ENCODE measurements at regions not wholly inside any gene's neighbourhood (a gene's known extent, or its start where the extent isn't known, plus 50 kb on each side); places are given as distances from the start of the nearest gene placed in this dataset.

DNA sequence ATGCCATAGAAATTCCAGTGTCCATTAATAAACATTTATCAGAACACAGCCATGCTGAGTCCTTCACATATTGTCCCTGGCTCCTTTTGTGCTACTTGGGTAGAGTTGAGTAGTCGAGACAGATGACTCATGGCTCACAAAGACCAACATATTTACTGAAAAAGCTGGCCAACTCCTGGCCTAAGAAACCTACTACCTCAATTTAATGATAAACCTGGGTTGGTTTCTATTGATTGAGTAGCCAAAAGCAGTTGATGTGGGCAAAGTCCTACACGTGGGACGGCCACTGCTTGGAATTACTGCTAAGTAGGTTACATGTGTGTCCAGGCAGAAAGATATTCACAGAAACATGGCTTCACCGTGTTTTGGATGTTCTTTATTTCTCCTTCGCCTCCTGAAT is 402.2 kb downstream of the NR2F2 start:
- DNase-seq (ENCODE audit: low read depth) = no peak

DNA sequence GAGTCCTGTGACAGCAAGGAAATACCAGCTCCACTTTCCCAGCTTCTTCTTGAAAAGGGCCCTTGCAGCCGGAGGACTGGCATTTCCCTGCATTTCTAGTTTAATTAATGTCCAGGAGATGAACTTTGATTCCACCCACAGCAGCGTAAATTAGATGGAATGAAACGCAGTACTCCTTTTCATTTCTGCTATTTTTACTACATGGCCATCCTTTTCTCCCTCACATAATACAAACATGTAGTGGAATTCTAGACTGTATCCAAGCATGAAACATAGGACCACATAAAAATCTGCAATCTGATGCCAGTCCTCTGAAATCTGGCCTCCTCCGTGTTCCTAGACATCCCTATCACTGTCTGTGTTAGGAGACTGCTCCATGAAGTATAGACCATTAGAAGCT is 403.2 kb downstream of the NR2F2 start:
- no peak for DNase-seq (ENCODE audit: low read depth)

DNA sequence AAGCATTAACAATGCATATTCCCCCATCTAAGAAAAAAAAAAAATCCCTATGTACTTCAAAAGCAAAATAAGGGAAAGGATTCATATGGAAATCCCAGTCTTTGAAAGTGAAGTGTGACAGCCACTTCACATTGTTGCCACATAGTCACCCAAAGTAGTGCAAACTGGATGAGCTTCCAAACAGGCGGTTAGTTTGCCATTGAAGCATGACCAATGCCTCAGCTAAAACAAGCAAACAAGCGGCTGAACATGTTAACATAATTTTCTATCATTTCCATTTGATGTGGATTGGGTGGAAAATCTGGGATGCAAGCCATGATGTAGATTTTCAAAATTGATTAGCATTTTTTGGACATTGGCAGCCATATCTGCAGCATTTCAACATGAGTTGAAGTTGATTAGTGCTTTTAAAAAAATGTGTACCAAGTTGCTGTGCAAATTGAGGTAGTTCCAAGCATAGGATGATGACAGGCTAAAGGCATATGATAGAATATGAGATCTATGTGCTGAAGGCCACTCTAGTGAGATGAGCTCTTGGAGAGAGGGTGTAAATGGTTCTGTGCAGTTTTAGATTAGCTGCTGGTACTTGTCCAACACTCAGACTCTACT is 405.2 kb downstream of the NR2F2 start:
- no peak for DNase-seq (ENCODE audit: low read depth)

DNA sequence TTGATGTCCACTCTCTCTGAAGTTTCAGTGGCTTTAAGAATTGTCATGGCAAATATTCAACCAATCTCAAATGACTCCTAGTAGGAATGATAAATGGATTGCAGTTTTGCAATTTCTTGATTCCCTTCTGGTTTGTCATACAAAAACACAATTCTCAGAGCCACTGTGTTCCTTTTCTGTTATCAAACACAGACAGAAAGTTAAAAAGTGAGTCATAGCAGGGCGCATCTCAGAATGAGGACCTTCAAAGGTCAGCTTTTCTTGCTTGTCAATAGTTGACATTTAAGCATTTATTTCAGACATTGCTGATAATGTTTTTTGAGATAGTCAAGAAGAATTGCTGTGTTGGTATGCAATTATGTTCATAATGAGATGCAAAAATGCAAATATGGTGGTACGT is 405.9 kb downstream of the NR2F2 start:
- no peak for DNase-seq (ENCODE audit: low read depth)

DNA sequence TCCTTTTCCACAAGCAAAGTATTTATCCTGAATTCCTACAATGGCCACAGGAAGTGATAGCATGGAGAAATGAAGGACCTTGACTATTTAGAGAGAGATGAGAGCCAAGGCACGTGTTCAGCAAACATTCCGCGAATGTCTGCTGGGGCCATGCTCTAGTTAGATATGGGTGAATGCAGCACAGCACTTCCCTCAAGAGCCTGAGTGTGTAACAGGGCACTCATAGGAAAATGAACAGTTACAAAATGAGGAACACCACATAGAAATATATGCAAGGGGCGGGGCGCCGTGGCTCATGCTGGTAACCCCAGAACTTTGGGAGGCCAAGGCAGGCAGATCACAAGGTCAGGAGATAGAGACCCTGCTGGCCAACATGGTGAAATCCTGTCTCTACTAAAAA is 406.9 kb downstream of the NR2F2 start:
- no peak for DNase-seq (ENCODE audit: low read depth)

DNA sequence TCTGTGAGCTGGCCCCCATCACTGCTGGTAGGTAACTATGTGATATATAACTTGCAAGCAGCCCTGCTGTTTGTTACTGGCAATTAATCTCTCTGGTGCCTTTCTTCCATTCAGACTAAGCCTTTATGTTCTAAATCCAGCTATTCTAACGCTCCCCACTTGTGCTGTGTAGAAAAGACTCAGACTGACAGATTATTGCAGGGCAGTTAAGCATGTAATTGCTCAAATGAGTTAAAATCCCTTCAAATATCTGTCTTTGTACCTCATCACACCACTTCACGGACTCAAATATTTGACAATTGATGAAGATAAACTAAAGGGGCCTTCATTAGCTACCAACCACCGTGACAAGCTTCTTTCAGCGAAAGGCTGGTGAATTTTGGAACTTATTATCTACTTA is 416.2 kb downstream of the NR2F2 start:
- DNase-seq (ENCODE audit: low read depth) = no peak

DNA sequence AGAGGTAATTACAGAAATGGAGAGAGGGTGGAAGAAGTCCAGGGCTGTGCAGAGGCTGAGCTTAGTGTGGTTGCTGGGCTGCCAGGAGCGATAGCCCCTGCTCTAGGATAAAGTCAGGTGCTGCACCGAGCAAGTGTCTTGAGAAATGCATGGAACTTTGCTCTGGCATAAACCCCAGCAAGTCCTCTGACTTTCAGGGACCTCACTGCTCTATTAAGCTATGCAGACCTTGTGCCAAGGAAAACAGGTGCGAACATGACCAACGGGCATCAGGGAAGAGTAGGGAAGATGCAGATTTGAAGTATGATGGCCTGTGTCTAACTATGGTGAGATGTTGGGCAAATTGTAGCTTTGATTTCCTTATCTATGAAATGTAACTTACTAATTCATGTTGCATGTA is 416.8 kb downstream of the NR2F2 start:
- no peak for DNase-seq (ENCODE audit: low read depth)

DNA sequence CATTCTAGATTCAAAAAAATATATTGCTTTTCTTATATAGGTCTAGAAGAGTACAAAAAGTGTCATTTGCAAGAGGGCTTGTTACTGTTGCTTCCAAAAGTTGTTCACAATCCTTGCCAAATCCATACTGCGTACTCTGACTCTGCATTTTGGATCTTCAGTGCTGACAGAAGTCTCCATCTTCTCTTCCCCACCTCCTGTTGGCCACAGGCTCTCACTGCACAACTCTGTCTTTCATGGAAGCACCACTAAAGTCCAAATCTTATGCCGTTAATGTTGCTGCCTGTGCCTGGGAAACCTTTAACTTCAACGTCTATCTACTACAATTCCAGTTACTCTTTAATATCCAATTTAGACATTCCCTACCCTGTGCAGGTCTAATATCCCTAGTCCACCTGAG is 419.9 kb downstream of the NR2F2 start:
- DNase-seq (ENCODE audit: low read depth) = no peak

DNA sequence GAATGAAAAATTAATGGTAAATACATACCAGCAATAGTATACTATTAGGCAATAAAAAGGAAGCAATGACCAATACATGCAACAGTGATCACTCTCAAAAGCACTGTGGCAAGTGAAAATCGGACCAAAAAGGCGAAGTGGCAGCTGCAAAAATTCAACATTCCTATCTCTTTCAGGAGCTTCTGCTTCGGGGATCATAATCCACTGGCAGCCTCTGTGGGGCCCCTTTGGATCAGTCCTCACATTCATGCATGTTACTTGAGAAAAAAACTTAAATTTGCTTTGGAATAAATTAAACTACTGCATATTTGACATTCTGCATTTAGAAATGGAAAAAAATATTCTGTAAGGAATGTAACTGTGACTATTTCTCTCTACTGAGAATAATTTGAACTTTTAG is 425.6 kb downstream of the NR2F2 start:
- no peak for DNase-seq (ENCODE audit: low read depth)

DNA sequence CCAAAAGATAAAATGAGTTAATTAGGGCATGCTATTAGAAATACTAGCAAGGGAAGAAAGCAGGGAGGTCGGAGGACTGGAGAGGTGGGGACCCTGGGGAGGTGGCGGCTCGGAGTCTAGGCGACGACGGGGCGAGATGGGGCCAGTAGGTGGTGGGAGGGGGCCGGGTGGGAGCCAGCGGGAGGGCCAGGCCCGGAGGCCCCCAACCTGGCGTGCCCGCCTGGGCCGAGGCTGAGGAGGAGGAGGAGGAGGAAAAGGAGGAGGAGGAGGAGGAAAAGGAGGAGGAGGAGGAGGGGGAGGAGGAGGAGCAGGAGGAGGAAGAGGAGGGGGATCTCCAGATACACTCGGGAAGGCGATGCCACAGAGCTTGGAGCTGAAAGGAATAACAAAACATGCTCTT is 426.2 kb downstream of the NR2F2 start:
- no peak for DNase-seq (ENCODE audit: low read depth)

DNA sequence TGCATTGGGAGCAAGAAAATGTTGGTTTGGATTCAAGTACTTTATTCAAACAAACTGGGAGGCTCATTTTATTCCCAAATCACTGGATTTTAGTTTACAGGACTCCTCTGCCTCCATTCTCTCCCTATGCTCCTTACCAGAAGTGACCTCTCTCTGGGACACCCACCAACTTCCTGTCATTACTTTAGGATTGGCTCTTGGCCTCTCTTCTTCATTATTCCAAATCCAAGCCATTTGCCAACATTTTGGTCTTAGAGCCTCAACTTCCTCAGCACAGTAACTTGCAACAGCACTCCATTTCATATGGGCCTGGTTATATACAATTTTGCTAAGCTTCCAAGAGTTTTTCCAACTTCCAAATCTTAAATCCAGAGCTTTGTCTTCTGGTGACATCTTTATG is 432.1 kb downstream of the NR2F2 start:
- no peak for DNase-seq (ENCODE audit: low read depth)

DNA sequence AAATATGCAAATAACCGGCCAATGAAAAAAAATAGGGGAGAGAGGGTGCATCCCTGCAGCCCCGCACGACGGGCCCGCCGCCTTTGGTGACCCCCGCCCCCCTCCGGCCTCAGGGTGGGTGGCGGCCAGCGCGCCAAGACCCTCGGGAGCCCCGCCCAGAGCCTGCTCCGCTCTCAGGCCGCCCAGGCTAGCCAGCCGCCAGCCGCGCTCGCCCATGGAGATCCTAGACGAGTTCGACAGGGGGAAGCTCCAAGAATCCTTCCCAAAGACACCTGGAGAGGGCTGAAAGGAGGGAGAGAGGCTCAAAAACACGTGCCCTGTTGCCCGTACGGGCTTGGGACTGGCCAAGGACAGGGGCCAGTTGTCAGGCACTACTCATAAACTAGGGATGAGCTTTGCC is 434.0 kb downstream of the NR2F2 start:
- no peak for DNase-seq (ENCODE audit: low read depth)

DNA sequence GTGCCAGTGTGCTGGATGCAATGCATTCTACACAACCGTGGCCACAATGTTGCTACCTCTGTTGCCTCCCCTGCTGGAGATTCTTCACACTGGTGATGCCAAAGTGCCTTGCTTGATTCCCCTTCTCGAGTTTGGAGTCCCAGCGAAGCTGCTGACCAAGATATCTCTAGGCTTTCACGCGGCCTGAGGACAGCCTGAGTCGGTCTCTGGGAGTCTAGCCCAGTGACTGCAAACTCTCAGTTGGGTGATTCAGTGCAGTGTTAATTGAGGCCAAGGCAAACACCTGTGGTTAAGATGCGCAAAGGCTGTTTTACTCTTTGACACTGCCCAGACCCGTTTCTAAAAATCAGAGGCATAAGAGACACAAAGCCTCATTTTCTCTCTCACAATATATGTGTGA is 434.4 kb downstream of the NR2F2 start:
- no peak for DNase-seq (ENCODE audit: low read depth)

DNA sequence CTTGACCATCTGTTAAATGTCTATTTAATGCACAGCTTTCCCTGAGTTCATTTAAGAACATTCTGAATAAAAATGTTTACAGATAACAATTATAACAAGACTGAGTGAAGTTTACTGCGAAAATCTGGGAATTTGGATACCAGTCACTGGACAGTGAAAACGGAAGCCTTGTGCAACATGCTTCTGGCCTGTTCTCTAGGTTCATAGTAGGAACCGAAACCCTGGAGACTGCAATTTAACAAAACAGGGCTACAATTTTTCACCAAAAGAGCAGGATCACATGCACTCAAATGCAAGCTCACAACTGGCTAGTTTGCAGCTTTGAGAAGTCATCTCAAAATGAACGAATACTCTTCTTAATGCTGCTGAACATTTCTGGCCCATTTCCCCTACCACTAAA is 435.9 kb downstream of the NR2F2 start:
- no peak for DNase-seq (ENCODE audit: low read depth)

DNA sequence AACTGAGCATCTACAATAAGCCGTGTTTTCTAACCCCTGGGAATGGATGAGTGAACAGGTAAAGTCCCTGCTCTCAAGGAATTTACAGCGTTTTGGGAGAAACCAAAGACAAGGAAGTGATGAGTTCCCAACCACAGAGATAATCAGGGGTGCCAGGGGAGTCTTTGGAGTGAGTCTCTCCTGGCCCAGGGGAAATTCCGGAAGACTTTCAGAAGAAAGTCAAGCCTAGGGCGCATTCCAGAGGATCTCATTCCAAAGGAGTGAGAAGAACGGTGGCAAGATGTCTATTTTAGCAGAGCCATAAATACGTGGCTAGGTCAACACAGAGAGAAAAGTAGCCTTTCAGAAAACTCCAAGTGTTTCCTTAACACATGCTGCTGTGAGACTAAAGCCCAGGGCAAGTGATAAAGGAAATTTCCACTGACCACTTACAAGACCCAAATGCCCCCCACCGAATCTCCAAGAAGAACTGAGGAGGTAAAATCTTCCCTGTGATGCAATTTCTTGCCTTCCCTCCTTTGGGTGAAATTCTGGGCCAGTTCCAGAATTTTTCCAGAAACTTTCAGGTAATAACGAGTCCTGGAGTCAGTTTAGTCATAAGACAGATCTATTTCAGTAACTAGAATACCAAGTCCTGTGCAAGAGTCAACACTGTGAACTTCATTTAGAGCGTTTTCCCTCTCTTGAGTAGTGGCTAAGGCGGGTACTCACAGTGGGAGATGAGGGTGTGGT is 437.4 kb downstream of the NR2F2 start:
- DNase-seq (ENCODE audit: low read depth) = no peak

DNA sequence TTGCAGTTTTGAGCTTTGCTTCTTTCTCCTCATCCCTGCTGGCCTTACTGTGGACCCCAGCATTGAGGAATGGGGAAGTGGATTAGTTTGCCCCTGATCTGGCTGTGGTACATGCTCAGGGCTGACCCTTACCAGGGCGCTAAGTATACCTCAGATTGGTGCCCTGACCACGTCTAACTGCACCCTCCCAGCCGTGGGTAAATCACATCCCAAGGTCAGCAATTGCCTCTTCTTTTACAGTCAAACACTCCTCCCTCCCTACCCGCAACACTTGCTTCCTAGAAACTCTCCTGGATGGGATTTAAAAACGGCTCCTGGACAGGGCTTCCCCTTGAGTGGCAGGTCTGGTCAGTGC is 437.9 kb downstream of the NR2F2 start:
- DNase-seq (ENCODE audit: low read depth) = no peak

DNA sequence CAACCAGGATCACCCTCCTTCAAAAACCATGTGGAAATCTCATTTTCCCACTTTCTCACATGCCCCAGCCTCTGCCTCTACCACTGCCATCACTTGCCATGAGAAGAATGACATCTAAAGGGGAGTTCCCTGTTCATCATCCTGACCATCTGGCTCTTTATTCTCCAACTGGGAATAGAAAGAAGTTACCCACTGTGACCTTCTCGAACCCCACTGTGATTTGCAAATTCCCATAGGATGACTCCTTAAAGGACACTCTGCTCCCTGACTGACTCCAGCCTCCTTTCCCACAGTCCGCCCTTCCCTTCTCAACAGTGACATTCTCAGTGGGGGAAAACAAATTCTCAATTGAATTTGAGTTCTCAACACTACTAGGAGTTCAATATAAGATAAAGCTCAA is 440.5 kb downstream of the NR2F2 start:
- DNase-seq (ENCODE audit: low read depth) = no peak

DNA sequence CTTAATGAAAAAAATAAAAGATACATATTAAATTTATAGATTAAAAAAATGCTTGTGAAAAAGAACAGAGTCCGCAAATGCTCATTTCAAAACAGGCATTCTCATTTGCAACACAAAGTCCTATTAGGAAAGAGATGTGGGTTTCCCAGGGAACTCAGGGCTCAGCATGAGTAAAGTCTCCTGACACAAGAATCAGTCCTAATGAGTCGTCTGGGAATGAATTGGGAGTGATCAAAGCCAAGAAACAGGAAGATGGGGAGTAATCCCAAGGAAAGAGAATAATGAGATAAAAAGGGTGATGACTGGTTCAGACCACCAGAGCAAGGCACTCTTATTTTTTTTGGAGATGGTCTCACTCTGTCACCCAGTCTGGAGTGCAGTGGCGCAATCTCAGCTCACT is 443.7 kb downstream of the NR2F2 start:
- DNase-seq (ENCODE audit: low read depth) = no peak

DNA sequence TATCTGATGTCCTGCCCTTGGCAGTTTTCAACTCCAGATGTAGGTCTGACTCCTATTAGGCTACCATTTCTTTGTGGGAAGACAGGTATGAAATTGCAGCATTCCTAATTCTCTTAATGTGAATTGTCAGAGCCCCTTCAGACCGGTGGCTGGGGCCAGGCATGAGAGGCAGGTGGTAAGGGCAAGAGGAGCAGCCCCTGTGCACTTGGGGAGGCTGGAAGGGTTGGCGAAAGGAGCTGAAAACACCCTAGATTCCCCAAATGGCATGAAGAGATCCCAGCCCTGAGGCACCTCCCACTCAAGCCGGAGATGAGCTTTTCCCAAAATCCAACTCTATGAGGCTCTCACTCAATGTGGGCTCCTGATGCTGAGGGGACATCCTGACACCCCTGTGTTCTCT is 453.2 kb downstream of the NR2F2 start:
- DNase-seq (ENCODE audit: low read depth) = no peak

DNA sequence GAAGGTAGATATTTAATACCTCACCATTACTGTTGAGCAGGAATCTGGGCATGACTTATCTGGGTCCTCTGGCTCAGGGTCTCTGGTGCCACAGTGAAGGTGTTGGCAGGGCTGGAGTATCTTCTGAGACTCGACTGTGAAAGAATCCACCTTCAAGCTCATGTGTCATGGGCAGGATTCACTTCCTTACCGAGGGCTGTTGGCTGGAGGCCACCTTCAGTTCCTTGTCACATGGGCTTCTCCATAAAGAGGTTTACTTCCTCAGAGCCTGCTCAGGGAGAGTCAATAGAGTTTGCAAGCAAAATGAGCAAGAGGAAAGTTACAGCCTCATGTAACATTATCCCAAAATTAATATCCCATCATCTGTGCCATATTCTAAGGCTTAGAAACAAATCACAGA is 459.5 kb downstream of the NR2F2 start:
- no peak for DNase-seq (ENCODE audit: low read depth)

DNA sequence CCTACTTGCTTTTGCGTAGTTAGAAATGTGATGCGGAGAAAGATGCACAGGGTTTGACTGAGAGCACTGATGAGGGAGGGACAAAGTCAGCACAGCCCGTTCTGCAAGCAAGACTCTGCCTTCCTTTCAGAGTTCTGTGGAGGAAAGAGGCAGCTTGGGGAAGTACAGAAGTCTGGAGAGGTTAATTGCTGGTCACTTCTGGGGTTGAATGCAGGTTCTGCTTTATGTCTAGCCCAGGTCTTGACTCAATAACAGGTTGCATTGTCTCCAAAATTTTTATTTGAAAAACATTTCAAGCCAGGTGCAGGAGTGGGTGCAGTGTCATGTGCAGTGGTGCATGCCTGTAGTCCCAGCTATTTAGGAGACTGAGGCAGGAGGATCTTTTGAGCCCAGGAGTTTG is 461.7 kb downstream of the NR2F2 start:
- DNase-seq (ENCODE audit: low read depth) = no peak

DNA sequence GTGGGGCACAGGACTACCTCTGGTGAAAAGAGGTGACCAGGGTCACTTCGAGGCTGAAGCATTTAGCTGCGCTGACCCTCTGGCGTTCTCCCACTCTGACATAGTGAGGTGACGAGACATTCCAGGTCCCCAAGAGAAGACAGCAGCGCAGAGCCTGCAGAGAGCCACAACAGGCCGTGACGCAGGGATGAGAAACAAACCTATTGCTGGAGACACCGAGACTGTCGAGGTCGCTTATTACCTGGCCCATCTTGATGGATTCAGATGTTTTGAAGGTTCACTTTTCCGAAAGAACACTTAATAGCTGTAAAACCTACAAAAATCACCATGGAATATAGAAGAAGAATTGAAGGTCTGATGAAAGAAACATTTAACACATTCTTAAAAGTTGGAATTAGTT is 466.3 kb downstream of the NR2F2 start:
- DNase-seq (ENCODE audit: low read depth) = no peak

DNA sequence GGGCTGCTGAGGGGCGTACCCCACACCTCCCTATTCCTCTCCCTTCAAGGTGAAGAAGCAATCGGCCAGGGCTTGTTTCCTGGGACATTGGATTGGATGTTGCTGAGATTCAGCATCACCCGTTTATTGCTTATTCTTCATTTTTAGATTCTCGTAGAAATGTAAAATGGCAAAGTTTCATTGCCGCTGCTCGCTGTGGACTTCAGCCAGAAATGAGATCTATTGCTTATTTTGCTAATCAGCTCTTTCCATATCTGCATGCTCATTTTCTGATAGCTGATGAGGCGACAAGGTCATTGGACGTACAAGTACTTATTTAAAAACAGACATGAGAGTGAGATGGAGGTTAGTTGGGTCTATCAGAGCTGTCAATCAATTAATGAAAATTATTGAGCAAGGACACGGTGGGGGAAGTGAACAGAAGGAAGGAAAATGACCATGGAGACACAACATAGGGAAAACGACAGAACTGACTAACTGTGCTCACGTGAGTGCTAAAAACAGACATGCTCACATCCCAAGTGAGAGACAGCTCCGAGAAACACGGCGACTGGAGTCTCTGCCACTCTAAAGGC is 471.2 kb downstream of the NR2F2 start:
- DNase-seq (ENCODE audit: low read depth) = no peak

All from myocyte (in vitro differentiated cells).